ENCODE measurements at regions not wholly inside any gene's neighbourhood (a gene's known extent, or its start where the extent isn't known, plus 50 kb on each side); places are given as distances from the start of the nearest gene placed in this dataset.
"Not testable (repeated sequence)": the region's sequence is repeated elsewhere in the genome, so short reads cannot be mapped to it uniquely, and the experiment has no call there.

DNA sequence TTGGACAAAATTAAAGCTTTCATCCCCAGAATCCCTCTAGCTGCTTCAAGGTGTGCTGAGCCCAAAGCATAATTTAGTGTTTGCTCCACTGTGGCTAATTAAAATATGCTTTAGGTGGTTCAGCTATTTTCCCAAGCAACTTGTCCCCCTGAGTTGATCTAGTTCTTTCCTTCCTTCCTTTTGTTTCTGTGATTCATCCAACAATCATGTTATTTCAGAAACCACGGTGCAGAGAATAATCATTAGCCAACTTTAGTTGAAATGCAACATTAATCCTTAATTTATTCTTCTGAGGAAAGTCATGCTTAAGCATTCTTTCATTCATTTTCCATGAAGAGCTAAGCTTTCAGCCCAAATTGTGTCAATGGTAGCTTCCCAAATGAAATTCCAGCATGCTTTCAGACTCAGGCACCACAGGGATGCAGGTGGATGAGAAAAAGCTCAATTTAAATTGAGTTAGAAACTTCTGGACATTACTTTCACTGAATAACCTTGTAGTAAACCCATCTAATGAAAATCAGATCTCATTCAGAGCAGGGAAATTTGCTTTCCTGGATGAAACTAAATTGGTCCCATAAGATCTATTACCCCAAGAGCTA, 209.0 kb upstream of the NT5E start:
- Histone ChIP-seq H3K4me1 (ENCODE audit: control insufficient read depth in 1 of 2, insufficient read depth in 2 of 2, low read length in 2 of 2) (no peaks in the 10 kb centered on the region), H3K27me3 (ENCODE audit: control insufficient read depth in 1 of 2, insufficient read depth in 2 of 2, low read length in 2 of 2) (no peaks in the 10 kb centered on the region), H3K27ac (ENCODE audit: low read depth, low read length) (no peak overlapping the region), H3K4me3 (ENCODE audit: low read depth in 1 of 2, low read length in 2 of 2) (no peak overlapping the region), H3K36me3 (ENCODE audit: control insufficient read depth in 1 of 2, insufficient read depth in 2 of 2, low read length in 2 of 2) (no peaks in the 10 kb centered on the region), H3K9ac (ENCODE audit: low read depth in 1 of 2, low read length in 2 of 2) (no peak overlapping the region), H3K9me3 (ENCODE audit: control insufficient read depth in 1 of 2, low read length in 2 of 2) (no peaks in the 10 kb centered on the region)

GRCh38 chr6:85237478-85237877, 212.4 kb upstream of the NT5E start:
- Histone ChIP-seq H3K9ac (ENCODE audit: low read depth in 1 of 2, low read length in 2 of 2) (no peak overlapping the region), H3K4me1 (ENCODE audit: control insufficient read depth in 1 of 2, insufficient read depth in 2 of 2, low read length in 2 of 2) (no peaks in the 10 kb centered on the region)

DNA sequence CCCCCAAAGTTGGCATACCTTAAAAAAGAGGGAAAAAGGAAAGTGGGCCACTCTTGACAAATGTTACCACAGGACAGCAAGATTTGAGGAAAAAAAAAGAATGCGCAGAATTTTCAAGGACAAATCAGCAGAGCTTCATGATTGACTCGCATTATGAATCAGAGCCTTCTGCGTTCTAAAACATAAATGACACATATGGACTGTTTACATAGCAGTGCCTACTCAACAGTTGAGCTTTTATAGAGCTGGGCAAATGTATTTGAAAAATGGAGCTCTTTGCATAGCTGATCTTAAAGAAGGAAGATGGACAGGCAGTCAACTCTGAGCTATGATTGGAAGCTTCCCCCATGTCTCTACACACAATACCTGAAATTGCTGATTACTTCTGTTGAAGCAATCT, 213.2 kb upstream of the NT5E start:
- Histone ChIP-seq H3K4me1 (ENCODE audit: control insufficient read depth in 1 of 2, insufficient read depth in 2 of 2, low read length in 2 of 2) (no peaks in the 10 kb centered on the region), H3K36me3 (ENCODE audit: control insufficient read depth in 1 of 2, insufficient read depth in 2 of 2, low read length in 2 of 2) (no peaks in the 10 kb centered on the region), H3K4me3 (ENCODE audit: low read depth in 1 of 2, low read length in 2 of 2) (no peak overlapping the region), H3K9me3 (ENCODE audit: control insufficient read depth in 1 of 2, low read length in 2 of 2) (no peaks in the 10 kb centered on the region), H3K27ac (ENCODE audit: low read depth, low read length) (no peak overlapping the region), H3K27me3 (ENCODE audit: control insufficient read depth in 1 of 2, insufficient read depth in 2 of 2, low read length in 2 of 2) (no peaks in the 10 kb centered on the region), H3K9ac (ENCODE audit: low read depth in 1 of 2, low read length in 2 of 2) (no peak overlapping the region)

More at GRCh38 chr6:85237478-85237877, 212.4 kb upstream of the NT5E start:
- Histone ChIP-seq H3K4me3 (ENCODE audit: low read depth in 1 of 2, low read length in 2 of 2) (no peak overlapping the region), H3K9me3 (ENCODE audit: control insufficient read depth in 1 of 2, low read length in 2 of 2) (no peaks in the 10 kb centered on the region), H3K36me3 (ENCODE audit: control insufficient read depth in 1 of 2, insufficient read depth in 2 of 2, low read length in 2 of 2) (no peaks in the 10 kb centered on the region), H3K27ac (ENCODE audit: low read depth, low read length) (no peak overlapping the region), H3K27me3 (ENCODE audit: control insufficient read depth in 1 of 2, insufficient read depth in 2 of 2, low read length in 2 of 2) (no peaks in the 10 kb centered on the region)

- H3K9ac ChIP-seq (ENCODE audit: low read depth in 1 of 2, low read length in 2 of 2); H3K27me3 ChIP-seq (ENCODE audit: control insufficient read depth in 1 of 2, insufficient read depth in 2 of 2, low read length in 2 of 2); H3K36me3 ChIP-seq (ENCODE audit: control insufficient read depth in 1 of 2, insufficient read depth in 2 of 2, low read length in 2 of 2); H3K9me3 ChIP-seq (ENCODE audit: control insufficient read depth in 1 of 2, low read length in 2 of 2); H3K27ac ChIP-seq (ENCODE audit: low read depth, low read length); H3K4me1 ChIP-seq (ENCODE audit: control insufficient read depth in 1 of 2, insufficient read depth in 2 of 2, low read length in 2 of 2); H3K4me3 ChIP-seq (ENCODE audit: low read depth in 1 of 2, low read length in 2 of 2): not testable (repeated sequence)
These were observed 222.5 kb upstream of the NT5E start for GRCh38 chr6:85227345-85227744.

- not testable (repeated sequence) for H3K9ac ChIP-seq (ENCODE audit: low read depth in 1 of 2, low read length in 2 of 2); H3K9me3 ChIP-seq (ENCODE audit: control insufficient read depth in 1 of 2, low read length in 2 of 2); H3K36me3 ChIP-seq (ENCODE audit: control insufficient read depth in 1 of 2, insufficient read depth in 2 of 2, low read length in 2 of 2); H3K4me1 ChIP-seq (ENCODE audit: control insufficient read depth in 1 of 2, insufficient read depth in 2 of 2, low read length in 2 of 2); H3K27ac ChIP-seq (ENCODE audit: low read depth, low read length); H3K27me3 ChIP-seq (ENCODE audit: control insufficient read depth in 1 of 2, insufficient read depth in 2 of 2, low read length in 2 of 2); H3K4me3 ChIP-seq (ENCODE audit: low read depth in 1 of 2, low read length in 2 of 2)
These were observed 237.1 kb upstream of the NT5E start for GRCh38 chr6:85212794-85213193.

DNA sequence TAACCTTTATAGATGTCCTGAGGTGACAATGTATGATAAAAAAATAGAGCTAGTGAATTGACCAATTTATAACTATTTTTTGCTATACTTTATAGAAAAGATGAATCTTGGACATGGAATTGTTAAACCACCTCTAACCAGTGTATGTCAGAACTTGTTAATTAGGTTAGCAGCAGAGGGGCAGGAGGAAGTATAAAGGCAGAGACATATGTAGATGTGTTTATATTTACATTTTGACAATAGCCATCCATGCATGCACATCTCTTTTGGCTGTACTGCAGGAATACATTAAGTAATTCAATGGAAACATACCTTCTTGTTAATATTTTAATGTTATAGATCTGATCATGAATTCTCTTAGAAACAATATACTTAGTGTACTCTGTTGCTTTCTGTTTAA, 254.6 kb upstream of the NT5E start:
- no peak overlapping the region for H3K27ac ChIP-seq (ENCODE audit: low read depth, low read length)
- no peaks in the 10 kb centered on the region for H3K9me3 ChIP-seq (ENCODE audit: control insufficient read depth in 1 of 2, low read length in 2 of 2)
- H3K4me3 ChIP-seq (ENCODE audit: low read depth in 1 of 2, low read length in 2 of 2) = no peak overlapping the region
- no peaks in the 10 kb centered on the region for H3K4me1 ChIP-seq (ENCODE audit: control insufficient read depth in 1 of 2, insufficient read depth in 2 of 2, low read length in 2 of 2)
- no peak overlapping the region for H3K9ac ChIP-seq (ENCODE audit: low read depth in 1 of 2, low read length in 2 of 2)
- H3K36me3 ChIP-seq (ENCODE audit: control insufficient read depth in 1 of 2, insufficient read depth in 2 of 2, low read length in 2 of 2) = no peaks in the 10 kb centered on the region
- H3K27me3 ChIP-seq (ENCODE audit: control insufficient read depth in 1 of 2, insufficient read depth in 2 of 2, low read length in 2 of 2) = no peaks in the 10 kb centered on the region

DNA sequence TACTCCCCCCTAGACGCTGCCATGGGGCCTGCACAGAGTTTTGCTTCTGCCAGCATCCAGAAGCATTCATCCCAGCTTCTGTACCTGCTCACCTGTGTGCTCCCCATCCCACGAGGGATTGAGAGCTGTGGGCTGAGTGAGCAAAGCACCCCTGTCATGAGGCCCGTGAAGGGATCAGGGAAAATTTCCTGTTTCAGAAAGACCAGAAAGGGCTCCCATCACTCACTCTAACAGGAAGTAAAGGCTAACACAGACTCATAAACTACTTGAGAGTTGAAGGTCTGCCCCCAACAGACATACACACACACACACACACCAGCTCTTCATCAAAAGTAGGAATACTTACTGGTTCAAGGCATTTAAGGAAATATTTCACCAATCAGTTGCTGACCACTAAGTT, 256.5 kb upstream of the NT5E start:
- Histone ChIP-seq H3K9ac (ENCODE audit: low read depth in 1 of 2, low read length in 2 of 2) (no peak overlapping the region), H3K27ac (ENCODE audit: low read depth, low read length) (no peak overlapping the region), H3K27me3 (ENCODE audit: control insufficient read depth in 1 of 2, insufficient read depth in 2 of 2, low read length in 2 of 2) (no peaks in the 10 kb centered on the region), H3K4me1 (ENCODE audit: control insufficient read depth in 1 of 2, insufficient read depth in 2 of 2, low read length in 2 of 2) (no peaks in the 10 kb centered on the region), H3K9me3 (ENCODE audit: control insufficient read depth in 1 of 2, low read length in 2 of 2) (peaks cover 0 to 4% of the 10 kb centered on the region in 2 donors), H3K36me3 (ENCODE audit: control insufficient read depth in 1 of 2, insufficient read depth in 2 of 2, low read length in 2 of 2) (no peaks in the 10 kb centered on the region), H3K4me3 (ENCODE audit: low read depth in 1 of 2, low read length in 2 of 2) (no peak overlapping the region)

- Histone ChIP-seq H3K4me1 (ENCODE audit: control insufficient read depth in 1 of 2, insufficient read depth in 2 of 2, low read length in 2 of 2) (no peaks in the 10 kb centered on the region), H3K4me3 (ENCODE audit: low read depth in 1 of 2, low read length in 2 of 2) (no peak overlapping the region), H3K27me3 (ENCODE audit: control insufficient read depth in 1 of 2, insufficient read depth in 2 of 2, low read length in 2 of 2) (no peaks in the 10 kb centered on the region), H3K27ac (ENCODE audit: low read depth, low read length) (no peak overlapping the region), H3K9me3 (ENCODE audit: control insufficient read depth in 1 of 2, low read length in 2 of 2) (peaks cover 0 to 4% of the 10 kb centered on the region in 2 donors), H3K9ac (ENCODE audit: low read depth in 1 of 2, low read length in 2 of 2) (no peak overlapping the region), H3K36me3 (ENCODE audit: control insufficient read depth in 1 of 2, insufficient read depth in 2 of 2, low read length in 2 of 2) (no peaks in the 10 kb centered on the region)
These were observed 257.3 kb upstream of the NT5E start for GRCh38 chr6:85192596-85192995.

GRCh38 chr6:85192186-85192585, 257.7 kb upstream of the NT5E start:
- Histone ChIP-seq H3K4me3 (ENCODE audit: low read depth in 1 of 2, low read length in 2 of 2) (no peak overlapping the region), H3K27me3 (ENCODE audit: control insufficient read depth in 1 of 2, insufficient read depth in 2 of 2, low read length in 2 of 2) (no peaks in the 10 kb centered on the region), H3K9me3 (ENCODE audit: control insufficient read depth in 1 of 2, low read length in 2 of 2) (peaks cover 0 to 4% of the 10 kb centered on the region in 2 donors), H3K9ac (ENCODE audit: low read depth in 1 of 2, low read length in 2 of 2) (no peak overlapping the region), H3K36me3 (ENCODE audit: control insufficient read depth in 1 of 2, insufficient read depth in 2 of 2, low read length in 2 of 2) (no peaks in the 10 kb centered on the region), H3K4me1 (ENCODE audit: control insufficient read depth in 1 of 2, insufficient read depth in 2 of 2, low read length in 2 of 2) (no peaks in the 10 kb centered on the region), H3K27ac (ENCODE audit: low read depth, low read length) (no peak overlapping the region)

DNA sequence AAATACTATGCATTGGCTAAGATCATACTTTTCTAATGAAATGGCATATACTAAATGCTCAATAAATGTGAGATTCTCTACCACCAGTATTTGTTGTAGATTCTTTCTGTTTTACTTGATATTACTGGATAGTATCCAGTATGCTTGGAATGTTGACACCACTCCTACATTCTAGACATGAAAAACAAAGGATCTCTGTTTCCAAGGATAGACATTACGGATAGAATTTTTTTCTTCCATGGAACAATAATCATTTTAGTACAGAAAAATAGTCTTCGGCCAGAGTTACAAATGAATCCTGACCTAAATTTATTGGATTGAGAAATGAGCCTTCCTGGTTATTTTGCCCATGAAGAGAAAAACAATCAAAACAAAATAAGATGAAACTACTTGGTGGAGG, 258.2 kb upstream of the NT5E start:
- Histone ChIP-seq H3K27me3 (ENCODE audit: control insufficient read depth in 1 of 2, insufficient read depth in 2 of 2, low read length in 2 of 2) (no peaks in the 10 kb centered on the region), H3K9me3 (ENCODE audit: control insufficient read depth in 1 of 2, low read length in 2 of 2) (peaks cover 0 to 4% of the 10 kb centered on the region in 2 donors), H3K4me3 (ENCODE audit: low read depth in 1 of 2, low read length in 2 of 2) (no peak overlapping the region), H3K9ac (ENCODE audit: low read depth in 1 of 2, low read length in 2 of 2) (no peak overlapping the region), H3K27ac (ENCODE audit: low read depth, low read length) (no peak overlapping the region), H3K4me1 (ENCODE audit: control insufficient read depth in 1 of 2, insufficient read depth in 2 of 2, low read length in 2 of 2) (no peaks in the 10 kb centered on the region), H3K36me3 (ENCODE audit: control insufficient read depth in 1 of 2, insufficient read depth in 2 of 2, low read length in 2 of 2) (no peaks in the 10 kb centered on the region)

All from duodenal mucosa (tissue), 2 donors.